DMS114 treated with DMSO at 0.1 percent for 48 hours (cell line): ENCODE measurements at regions not wholly inside any gene's neighbourhood (a gene's known extent, or its start where the extent isn't known, plus 50 kb on each side); places are given as distances from the start of the nearest gene placed in this dataset.

Experiments
- DNase-seq: peaks from one replicate; lab custom pipeline; 2025; ENCODE audit not compliant: unreplicated experiment; lab: John Stamatoyannopoulos, UW

DNA sequence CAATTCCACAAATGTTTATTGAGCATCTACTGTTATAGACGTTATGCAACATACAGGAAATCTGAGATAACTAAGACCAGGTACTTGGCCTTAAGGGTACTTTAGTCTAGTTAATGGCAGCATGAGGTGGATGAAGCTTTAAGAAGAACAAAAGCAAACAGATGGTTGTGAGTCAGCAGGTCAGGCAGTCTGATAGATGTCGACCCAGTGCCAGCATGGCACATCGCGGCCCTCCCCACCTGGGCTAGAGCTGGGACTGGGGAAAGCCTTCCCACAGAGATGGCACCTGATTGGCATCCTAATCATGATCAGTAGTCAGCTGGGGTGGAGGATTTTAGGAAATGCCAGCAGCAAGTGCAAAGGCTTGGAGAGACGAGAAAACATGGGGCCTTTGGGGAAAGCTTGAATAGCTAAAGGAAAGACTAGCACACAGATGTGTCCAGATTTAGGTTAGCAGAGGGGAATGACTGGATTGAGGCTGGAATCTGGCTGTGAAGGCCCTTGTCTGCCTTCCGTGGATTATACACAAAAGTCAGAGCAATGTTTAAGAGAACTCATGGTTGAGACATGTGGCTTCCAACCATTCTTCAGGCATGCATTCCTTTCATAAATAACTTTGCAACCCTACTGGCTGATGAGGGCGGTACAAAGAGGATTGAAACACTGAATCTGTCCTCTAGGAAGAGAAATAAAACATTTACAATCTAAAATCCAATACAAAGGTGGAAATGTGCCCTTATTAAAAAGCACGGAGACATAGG lies 395.4 kb upstream of the WWC1 start:
- DNase-seq = no peak

DNA sequence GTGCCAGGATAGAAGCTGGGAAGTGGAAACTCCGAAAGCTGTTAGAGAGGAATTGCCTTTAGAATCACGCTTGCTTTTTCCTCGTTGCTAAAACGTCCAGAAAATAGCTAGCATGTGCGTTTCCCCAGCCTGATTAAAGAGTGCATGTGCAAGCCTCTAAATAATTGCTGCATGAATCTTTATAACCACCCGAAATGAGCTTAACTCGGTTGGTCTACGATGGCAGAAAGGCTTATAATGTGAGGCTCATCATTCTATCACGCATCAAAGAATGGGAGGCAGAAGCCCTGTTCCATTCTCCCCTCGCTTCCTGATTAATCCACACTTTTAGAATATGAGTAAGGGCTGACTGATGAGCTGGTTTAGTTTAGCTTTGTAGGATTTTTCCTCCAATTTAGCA lies 394.6 kb upstream of the WWC1 start:
- no peak for DNase-seq

DNA sequence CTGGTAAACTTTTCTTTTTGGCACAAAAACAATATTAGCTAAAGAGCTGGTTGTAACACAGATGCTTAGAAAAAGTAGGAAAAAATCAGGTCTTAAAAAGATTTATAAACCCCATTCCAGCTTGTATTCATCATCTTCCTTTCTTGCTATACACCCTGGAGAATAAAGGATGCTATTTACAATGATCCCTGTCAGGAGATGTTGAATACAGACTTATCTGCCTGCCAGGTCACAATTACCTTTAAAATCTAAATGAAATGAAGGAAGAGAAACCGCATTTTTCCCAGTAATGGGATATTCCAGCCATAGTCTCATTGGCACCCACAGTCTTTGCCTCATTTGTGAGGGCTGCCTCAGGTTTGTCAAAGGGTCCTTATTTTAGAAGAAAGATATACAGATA lies 394.1 kb upstream of the WWC1 start:
- DNase-seq = no peak

DNA sequence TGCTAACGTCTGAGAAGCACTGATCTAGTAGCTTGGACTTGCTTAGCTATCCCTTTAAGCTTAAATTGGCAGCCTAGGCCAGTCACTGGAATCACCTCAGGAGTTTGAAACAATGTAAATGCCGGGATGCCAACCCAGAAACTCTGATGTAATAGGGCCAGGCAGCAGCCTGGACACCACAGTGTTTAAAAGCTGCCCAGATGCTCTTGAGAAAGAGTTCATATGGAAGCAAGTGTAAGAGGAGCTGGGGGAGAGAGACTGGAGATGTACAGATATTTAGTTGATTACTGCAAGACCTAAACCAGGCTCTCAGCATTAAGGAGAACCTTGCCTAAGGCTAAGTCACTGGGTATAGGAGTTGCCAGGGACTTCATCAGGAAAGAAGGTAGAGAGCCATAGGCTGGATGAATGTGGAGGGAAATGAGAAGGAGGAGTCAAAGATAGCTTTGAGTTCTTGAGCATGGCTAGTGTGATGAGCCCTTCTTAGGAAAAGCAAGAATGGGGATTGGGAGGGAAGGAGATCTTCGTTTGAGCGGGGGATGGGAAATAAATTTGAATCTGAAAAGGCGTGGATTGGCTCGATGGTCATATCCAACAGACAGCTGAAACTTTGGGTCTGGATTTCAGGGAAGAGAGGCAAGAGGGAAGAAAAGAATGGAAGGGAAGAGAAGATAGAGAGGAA lies 392.9 kb upstream of the WWC1 start:
- DNase-seq = no peak

DNA sequence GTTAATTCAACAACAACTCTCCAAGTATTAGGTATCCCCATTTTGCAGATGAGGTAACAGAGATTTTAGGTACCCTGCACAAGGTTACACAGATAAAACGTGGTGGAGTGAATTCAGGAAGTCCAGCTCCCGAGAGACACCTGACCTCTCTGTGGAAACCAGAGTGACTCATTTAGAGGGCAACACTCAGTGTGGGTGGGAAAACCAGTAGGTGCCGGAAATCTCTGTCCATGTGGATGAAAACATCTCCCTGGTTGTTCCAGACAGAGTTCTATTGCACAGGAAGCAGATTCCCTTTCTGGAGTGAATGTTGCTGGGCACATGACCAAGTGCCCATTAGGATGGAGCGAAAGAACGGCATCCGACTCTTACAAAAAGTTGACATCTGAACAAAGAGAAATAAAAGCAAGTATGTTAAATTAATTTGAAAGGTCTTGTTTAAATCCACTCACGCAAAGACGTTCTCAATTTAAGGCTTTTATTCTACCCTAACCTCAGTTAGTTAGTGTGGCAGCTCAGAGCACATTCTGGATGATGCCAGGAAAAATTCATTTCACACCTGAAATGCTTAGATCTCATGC lies 391.9 kb upstream of the WWC1 start:
- no peak for DNase-seq

DNA sequence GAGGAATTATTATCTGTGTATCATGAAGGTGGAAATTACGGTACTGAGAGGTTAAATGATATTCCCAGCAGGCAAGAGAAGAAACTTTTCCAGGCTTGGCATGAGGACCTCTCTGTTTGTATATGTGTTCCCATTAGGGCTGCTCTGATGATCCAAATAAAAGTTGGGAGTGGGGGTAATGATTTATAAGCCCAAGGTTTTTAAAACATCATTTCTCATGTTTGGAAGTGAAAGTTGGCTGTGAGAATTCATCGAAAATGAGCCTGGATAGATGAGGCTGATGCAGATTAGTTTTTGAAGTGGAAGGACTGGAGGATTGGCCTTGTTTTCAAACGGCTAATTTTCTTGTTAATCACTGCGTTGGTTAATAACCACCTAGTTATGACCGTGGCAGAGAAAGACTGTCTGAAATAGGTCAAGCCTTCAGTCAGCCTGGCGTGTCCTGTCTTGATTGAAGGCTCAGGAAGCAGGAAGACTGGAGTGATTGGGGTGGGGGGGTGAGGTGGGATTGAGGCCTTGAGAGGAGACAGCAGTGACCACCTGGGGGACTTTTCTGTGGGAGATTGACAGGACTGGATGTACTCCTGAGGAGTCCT lies 391.0 kb upstream of the WWC1 start:
- DNase-seq = no peak

DNA sequence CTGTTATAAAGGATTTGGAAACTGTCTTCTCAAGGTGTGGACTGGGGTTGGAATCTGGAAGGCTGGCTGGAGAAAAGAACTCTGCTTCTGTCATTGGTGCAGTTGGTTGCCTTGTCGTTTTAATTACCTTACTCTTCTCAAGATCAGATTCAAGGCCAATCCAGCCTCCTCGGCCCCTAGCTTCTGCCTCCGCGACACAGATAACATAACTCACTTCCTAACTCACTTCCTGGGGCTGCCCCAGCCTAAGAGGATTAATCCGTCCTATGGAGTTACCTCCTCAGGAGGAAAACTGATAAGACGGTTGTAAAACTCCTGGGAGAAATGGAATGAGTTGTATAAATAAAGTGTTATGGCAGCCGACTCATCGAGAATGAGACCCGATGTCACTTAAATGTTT lies 389.1 kb upstream of the WWC1 start:
- no peak for DNase-seq

DNA sequence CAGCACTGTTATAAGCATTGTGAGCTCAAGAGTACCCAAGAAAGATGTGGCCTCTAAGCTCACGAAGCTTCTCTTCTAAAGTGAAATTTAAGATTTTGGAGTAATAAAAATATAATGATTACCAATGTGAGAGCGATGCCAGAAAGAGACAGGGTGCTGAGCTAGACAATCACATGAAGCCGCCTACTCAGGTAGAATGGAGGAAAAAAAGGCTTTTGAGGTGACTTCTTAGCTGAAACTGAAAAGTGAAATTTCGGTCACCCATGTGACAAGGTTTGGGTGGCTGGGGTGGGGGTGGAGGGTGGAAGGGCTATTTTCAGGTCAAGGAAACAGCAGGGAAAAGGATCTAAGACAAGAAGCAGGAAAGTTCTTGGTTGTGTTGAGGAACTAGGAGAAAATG lies 388.2 kb upstream of the WWC1 start:
- no peak for DNase-seq

DNA sequence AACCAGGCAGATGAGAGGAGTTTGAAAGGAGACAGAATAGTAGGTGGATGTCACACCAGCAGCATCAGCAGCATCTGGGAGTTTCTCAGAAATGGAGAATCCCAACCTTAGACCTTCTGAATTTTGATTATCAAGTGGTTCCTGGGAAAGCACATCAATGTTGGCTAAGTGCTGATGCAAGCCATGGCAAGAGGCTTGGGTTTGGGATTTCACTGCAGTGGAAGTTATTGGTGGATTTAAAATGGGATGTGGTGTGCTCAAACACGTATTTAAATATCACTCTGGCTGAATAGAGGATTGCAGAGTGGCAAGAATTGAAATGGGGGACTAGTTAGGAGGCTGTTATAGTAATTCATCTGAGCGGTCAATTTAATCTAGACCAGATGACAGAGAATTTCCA lies 387.8 kb upstream of the WWC1 start:
- DNase-seq = no peak

DNA sequence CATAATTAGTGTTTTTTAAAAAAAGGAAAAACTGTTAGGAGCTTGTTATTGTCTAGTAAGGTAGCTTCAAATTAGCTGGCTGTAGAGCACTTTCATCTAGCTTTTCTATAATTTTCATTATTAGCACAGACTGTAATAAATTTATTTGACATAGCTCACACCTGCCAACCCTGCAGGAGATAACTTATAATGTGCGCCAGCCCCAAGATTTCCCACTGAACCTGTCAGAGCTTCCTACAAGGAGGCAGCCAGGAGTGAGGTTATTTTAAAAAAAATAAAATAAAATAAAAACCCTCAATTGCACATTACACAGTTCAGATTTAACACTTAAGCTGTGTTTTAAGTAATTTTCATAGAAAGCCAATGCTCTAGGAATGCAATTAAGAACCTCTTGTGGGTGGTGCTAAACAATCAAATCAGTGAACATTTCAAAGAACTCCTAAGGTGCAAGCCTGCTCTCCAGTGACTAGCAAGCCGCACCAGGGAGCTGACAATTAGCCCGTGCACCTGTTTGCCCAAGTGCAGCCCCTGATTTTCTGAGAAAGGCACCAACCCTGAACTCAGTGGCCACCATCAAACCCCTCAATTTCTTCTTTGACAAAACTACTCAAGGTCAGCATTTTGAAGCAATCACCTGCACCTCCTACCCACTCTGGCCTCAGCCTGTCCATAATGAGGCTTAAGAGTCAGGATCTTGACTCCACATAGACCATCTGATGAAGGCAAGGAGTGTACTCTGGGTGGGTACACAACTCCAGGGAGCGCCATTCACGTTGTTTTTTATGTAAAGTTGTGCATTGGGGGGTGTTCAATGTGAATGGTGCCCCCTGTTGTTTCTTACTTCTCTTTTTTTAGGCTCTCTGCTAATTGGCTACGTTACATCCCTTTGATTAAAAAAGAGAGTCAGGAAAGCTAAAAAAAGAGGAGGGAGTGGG lies 385.3 kb upstream of the WWC1 start:
- no peak for DNase-seq

DNA sequence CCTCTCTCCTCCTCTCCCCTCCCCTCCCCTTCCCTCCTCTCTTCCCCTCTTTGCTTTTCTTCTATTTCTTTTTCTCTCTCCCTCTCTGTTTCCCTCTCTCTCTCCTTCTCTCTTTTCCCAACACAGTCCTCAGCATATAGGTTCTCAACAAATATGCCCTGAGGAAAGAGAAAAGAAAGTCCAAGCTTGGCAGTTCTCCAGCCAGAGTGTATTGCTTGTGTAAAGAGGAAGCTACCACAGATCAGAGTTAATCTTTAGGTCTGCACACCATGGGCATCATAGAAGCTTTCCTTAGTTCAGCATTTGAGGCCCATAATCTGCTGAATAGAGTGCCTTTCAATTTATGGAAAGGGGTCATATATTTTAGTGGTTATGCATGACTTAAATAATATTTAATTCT lies 382.8 kb upstream of the WWC1 start:
- no peak for DNase-seq

DNA sequence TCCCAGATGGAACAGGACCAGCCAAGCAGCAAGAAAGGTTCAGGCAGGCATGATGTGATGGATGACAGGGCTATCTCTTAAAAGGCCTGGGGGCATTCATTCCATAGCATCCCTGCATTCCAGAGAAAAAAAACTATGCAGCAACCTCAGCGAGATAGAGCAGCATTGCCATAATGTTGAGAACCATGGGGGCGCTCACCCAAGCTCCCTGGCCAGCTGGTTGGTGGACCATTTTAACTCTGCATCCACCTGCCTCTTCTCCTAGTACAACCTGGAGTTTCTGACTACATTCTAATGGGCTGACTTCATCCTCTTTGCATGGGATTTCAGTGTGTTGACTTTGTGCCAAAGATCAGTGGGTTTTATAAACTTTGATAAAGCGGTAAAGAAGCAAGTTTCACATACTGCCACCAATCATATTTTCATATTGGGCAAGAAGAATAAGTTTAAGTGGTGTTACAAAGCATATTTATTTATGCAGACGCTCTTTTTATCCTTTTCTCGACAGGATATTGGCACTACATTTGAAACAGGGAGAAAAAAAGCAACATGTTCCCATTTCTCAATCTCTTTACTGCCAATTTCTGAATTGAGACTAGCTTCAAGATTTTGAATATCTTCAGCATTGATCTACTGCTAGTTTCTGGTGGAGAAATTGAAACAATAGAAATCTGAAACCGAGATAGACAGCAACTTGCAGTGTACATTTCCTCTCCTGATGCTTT lies 378.3 kb upstream of the WWC1 start:
- DNase-seq = no peak

DNA sequence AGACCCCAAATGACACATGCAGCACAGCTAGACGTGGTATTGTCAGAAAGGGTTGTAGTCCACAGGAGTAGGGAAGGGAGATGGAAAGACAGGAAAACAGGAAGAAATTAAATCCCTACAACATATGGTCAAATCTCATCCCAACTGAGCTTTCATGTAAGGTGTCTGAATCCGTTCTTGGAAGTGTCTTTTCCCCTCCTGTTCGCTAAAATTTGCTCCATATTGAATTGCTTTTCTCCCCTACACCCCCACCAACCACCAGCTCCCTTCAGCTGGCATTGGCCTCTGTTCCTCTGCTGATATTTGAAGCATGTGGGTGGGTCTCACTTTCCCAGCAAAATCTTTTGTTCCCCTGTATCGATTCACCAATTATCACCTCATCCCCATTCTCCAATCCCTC lies 376.2 kb upstream of the WWC1 start:
- no peak for DNase-seq

DNA sequence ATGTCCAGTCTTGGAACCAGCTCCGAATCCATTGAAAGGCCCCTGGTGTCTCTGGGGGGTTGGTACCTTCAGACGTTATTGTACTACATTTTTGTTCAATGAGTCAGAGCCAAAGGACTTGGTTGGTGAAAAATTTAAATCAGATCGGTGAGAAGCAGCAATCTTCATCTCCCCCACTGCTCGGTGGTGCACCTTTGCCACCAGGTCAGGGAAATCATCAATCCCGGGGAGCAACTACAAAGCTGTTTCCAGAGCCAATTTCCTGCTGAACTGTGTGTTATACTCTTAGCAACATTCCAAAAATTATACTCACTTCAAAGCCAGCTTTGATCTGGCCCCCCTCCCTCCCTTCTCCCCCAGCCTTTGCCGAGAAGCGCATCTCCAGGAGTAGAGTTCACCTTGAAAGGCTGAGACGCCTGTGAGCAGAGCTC lies 375.2 kb upstream of the WWC1 start:
- no peak for DNase-seq

DNA sequence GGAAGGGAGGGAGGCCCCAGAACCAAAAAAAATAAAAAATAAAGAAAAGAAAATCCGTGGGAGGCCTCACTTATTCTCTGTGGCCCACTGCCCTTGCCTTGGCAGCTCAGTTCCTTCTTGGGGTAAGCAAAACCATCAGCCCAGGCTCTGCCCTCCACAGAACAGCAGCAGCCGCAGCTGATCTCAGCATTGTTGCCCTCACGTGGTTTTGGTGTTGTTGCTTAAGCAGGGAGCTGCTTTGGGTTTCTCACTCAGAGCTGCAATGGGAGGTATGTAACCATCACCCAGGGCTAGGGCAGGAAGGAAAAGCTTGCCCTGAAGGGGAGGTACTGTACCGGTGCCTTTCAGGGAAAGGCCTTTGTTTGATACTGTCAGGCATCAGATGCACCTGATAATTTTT lies 374.7 kb upstream of the WWC1 start:
- no peak for DNase-seq

DNA sequence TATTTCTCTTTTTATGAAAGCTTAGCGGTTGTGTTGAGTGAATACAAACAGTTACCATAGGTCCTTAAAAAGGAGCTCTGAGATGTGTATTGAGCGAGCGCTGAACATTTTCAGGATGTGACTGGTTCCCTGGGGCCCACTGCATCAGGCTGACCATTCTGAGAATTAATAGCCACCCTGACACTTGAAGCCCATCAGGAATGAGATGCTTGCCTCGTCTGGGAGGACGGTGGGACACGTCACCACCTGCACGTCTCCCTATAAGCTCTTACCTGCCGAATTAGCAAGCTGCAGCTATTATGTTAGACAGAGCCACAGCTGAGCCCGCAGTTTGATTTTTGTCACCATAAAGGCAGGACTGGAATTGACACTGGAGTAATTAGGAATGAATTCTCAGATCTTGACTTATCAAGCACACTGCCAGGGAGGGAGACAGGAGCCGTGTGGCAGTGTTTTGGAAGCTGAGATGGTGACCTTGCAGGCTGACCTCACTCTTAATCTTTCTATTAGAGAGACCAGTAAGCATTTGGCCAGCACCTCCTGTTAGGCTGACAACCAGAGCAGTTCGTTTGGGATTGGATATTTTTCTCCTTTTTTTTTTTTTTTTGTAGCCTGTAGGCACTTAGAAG lies 373.1 kb upstream of the WWC1 start:
- DNase-seq = no peak

DNA sequence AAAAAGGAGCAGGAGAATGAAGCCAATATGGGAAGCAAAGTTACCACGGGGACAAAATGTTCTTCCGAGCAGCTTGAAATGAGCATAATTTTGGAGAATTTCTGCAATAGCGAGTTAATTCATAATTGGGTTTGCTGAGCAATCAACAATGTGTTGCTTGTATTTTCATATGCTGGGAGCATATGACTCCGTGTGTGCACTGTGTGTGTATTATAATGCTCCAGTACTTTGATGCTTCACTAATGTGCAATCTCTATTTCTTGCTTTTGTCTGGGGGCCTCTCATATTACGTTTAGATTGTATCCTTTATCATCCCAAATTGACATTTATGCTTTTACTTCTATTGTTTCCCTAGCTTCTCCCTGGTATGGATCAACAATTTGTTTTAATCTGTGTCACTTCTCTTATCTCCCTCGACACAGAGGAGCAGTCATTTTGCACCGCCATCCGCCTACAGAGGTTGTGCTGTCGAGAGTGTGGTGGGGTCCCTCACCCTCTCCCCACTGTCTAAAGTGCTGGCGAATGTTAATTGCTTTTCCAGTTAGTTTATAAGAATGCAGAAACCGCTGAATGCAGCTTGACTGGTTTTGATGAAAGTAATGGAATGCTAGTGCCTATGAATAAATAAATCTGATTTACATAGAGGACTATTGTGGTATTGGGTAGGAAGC lies 372.5 kb upstream of the WWC1 start:
- DNase-seq = no peak

DNA sequence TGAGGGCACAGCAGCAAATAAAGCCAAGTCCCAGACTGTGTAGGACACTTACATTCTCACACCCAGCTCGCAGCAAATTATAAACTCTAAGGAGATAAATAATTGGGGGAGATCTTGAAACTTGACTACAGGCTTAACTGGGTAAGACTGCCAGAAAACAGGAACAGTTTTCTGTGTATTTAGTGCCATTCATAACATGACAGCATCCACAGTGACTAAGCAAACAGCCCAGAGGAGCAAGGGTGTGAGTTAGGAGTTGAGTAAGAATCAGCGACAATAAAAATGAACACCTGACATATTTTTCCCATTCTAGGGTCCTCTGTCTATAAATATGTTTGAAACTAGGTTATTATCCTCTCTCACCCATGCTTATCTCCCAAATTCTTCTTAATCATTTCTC lies 370.9 kb upstream of the WWC1 start:
- DNase-seq = no peak

DNA sequence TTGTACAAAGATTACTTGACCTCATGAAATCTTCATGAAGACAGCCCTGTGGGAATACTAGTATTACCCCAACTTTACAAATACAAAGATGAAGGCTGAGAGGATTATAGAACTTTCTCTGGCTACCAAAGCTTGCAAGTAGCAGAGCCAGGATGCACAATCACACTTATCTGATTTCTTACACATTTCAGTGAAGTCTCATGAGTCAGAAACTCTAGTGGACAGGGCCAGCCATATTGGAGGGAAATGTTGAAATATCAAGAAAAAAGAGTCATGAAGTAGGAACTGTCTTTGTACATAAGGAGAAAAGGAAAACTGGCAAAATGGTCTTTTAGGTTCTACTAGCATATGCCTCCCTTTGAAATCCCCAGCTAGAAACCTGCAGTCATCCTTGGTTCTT lies 369.6 kb upstream of the WWC1 start:
- DNase-seq = no peak
